Gastroesophageal sphincter (tissue), 3 donors: ENCODE measurements at regions not wholly inside any gene's neighbourhood (a gene's known extent, or its start where the extent isn't known, plus 50 kb on each side); places are given as distances from the start of the nearest gene placed in this dataset.

Experiments
- CTCF ChIP-seq, 4 experiments: fragments of 200-600 bp in 2 of 4; fragments of 450-650 bp in 2 of 4; sonication (generic) in 1 of 4; IDR thresholded peaks; one replicate each; pipeline ENCODE4 v1.5.1; 2017 to 2019; ENCODE audit warnings: antibody characterized with exemption in 4 of 4, mild to moderate bottlenecking in 2 of 4, moderate library complexity in 2 of 4
- EP300 ChIP-seq: sonication (generic); formaldehyde crosslinking; IDR thresholded peaks from one replicate; pipeline ENCODE4 v1.6.1; 2017; ENCODE audit warnings: antibody characterized with exemption, mild to moderate bottlenecking
- POLR2A ChIP-seq, 2 donors: fragments of 450-650 bp; IDR thresholded peaks; one replicate each; pipeline ENCODE4 v1.6.1; 2017; ENCODE audit warnings: antibody characterized with exemption in 2 of 2, mild to moderate bottlenecking in 2 of 2, moderate library complexity in 1 of 2
- POLR2AphosphoS5 ChIP-seq: sonication (generic); formaldehyde crosslinking; IDR thresholded peaks from one replicate; pipeline ENCODE4 v1.6.1; 2017; ENCODE audit warnings: antibody characterized with exemption

GRCh38 chr20:12210591-12210990 lies 292.9 kb downstream of the BTBD3 start:
- TF ChIP-seq CTCF (IDR thresholded peaks at IDR 0.05) (no peak), POLR2A (IDR thresholded peaks at IDR 0.05) (no peak), EP300 (no peak), POLR2AphosphoS5 (no peak)
